ENCODE measurements at regions not wholly inside any gene's neighbourhood (a gene's known extent, or its start where the extent isn't known, plus 50 kb on each side); places are given as distances from the start of the nearest gene placed in this dataset.

DNA sequence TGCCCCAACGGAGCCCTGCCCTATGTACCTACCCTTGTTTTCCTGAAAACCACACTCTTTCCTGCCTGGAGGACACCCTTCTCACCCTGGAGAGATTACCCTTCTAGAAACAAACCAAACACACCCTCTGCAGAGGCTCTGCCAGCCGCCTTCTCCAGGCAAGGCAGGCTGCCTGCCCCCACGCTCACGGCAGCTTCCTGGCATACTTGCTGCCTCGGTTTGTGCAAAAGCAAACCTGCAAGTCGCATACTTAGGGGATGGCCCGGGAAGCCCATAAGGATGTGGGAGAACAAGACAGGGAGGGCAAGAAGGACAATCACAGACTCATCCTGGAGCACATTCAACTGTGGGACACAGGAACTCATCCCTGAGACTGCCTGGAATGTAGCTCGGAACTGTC lies 154.0 kb upstream of the DIO3 start:
- Histone ChIP-seq H3K9ac (ENCODE audit: insufficient read depth in 1 of 2, low read length in 2 of 2) (no peak overlapping the region), H3K4me3 (no peak overlapping the region), H3K9me3 (ENCODE audit: control insufficient read depth in 4 of 4, insufficient read depth in 3 of 4, low read length in 3 of 4) (no peaks in the 10 kb centered on the region), H3K27ac (ENCODE audit: low read depth in 1 of 2, low read length in 1 of 2) (peak overlapping the region in 1 of 2 donors; percentile 17), H3K4me1 (ENCODE audit: control insufficient read depth in 5 of 5, insufficient read depth in 5 of 5, low read length in 5 of 5) (peaks cover 0 to 72% (median 18%) of the 10 kb centered on the region in 5 donors), H3K27me3 (ENCODE audit: control insufficient read depth in 3 of 3, insufficient read depth in 3 of 3, low read length in 2 of 3) (peaks cover 0 to 3% (median 0%) of the 10 kb centered on the region in 3 donors), H3K36me3 (ENCODE audit: control insufficient read depth in 4 of 4, insufficient read depth in 4 of 4, low read length in 4 of 4) (no peaks in the 10 kb centered on the region)
- DNase-seq (no peak), ATAC-seq (ENCODE audit: insufficient read depth, low FRiP score) (no peak)
- TF ChIP-seq, protein P1, sequence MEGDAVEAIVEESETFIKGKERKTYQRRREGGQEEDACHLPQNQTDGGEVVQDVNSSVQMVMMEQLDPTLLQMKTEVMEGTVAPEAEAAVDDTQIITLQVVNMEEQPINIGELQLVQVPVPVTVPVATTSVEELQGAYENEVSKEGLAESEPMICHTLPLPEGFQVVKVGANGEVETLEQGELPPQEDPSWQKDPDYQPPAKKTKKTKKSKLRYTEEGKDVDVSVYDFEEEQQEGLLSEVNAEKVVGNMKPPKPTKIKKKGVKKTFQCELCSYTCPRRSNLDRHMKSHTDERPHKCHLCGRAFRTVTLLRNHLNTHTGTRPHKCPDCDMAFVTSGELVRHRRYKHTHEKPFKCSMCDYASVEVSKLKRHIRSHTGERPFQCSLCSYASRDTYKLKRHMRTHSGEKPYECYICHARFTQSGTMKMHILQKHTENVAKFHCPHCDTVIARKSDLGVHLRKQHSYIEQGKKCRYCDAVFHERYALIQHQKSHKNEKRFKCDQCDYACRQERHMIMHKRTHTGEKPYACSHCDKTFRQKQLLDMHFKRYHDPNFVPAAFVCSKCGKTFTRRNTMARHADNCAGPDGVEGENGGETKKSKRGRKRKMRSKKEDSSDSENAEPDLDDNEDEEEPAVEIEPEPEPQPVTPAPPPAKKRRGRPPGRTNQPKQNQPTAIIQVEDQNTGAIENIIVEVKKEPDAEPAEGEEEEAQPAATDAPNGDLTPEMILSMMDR (IDR thresholded peaks at IDR 0.05; ENCODE audit: control extremely low read depth, extremely low read depth) = no peak
- 78 to 85% methylated on average over 8 of the region's 8 CpGs for WGBS, 2 donors

DNA sequence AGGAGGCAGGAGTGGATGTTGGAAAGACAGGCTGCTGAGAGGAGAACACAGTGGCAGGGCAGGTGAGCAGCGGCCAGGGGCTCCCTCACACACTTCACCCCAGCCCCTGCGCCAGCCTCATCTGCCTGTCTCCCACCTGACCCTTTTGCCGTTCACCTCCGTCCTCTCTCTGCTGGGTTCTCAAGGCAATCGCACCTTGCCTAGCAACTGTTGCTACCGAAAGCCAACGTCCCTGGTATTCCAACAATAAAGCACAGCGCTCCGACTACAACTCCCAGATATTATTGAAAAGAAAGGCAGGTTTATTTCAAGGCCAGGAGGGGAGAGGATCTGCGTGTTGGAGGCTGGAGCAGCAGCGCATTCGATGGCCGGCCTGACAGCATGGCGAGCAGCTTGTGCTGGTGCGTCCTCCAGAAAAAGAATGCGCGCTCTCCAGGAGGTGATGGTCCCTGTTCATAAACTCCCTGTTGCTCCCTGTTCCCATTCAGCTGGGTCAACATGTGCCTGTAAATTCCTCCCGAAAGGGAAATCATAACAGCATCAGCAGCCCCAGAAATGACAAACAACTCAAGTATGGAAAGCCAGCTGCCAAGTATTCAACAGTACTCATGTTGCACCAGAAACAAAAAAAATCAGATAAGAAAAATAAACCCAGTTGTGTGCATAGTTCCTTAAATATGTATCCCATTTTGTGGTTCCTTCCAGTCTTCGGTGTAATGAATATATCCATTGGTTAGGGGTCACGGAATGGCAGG lies 153.0 kb upstream of the DIO3 start:
- no peak overlapping the region for H3K4me3 ChIP-seq
- WGBS, 2 donors = 71 to 85% methylated on average over 20 of the region's 20 CpGs
- peak overlapping the region in 1 of 2 donors; percentile 62 for H3K27ac ChIP-seq (ENCODE audit: low read depth in 1 of 2, low read length in 1 of 2)
- no peak for ATAC-seq (ENCODE audit: insufficient read depth, low FRiP score)
- peaks cover 0 to 66% (median 18%) of the 10 kb centered on the region in 5 donors for H3K4me1 ChIP-seq (ENCODE audit: control insufficient read depth in 5 of 5, insufficient read depth in 5 of 5, low read length in 5 of 5)
- no peaks in the 10 kb centered on the region for H3K36me3 ChIP-seq (ENCODE audit: control insufficient read depth in 4 of 4, insufficient read depth in 4 of 4, low read length in 4 of 4)
- H3K27me3 ChIP-seq (ENCODE audit: control insufficient read depth in 3 of 3, insufficient read depth in 3 of 3, low read length in 2 of 3) = peaks cover 0 to 3% (median 0%) of the 10 kb centered on the region in 3 donors
- no peak overlapping the region for H3K9ac ChIP-seq (ENCODE audit: insufficient read depth in 1 of 2, low read length in 2 of 2)
- H3K9me3 ChIP-seq (ENCODE audit: control insufficient read depth in 4 of 4, insufficient read depth in 3 of 4, low read length in 3 of 4) = no peaks in the 10 kb centered on the region
- DNase-seq = peak; percentile 66 to 88 (median 88)
- TF ChIP-seq, protein P1 (IDR thresholded peaks at IDR 0.05; ENCODE audit: control extremely low read depth, extremely low read depth) = no peak

DNA sequence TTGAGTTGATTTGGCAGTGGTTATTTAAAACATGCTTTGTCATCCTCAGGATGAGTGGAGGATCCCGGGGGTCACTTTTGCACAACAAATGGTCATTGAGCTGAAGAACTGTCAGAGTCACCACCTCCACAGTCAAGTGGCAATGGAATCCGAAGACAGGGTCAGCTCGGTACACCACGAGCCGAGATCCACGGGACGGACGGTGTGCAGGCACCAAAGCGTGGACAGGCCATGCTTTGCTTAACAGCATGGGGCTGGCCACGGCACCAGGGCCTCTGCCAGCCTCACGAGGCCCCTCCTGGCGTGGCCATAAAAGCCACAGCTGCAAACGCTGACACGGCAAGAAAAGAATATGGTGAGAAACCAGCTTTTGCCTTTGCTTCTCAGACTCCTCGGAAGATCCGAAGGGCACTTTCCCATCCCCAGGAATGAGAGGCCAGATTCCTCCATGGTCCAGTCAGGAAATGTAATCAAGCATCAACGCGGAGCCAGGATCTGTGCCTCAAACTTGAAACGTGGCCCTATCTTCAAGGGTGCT lies 152.2 kb upstream of the DIO3 start:
- WGBS, 2 donors = 85 to 91% methylated on average over 19 of the region's 19 CpGs
- no peak for DNase-seq
- Histone ChIP-seq H3K9me3 (ENCODE audit: control insufficient read depth in 4 of 4, insufficient read depth in 3 of 4, low read length in 3 of 4) (no peaks in the 10 kb centered on the region), H3K27ac (ENCODE audit: low read depth in 1 of 2, low read length in 1 of 2) (peak overlapping the region in 1 of 2 donors; percentile 62), H3K4me3 (no peak overlapping the region), H3K36me3 (ENCODE audit: control insufficient read depth in 4 of 4, insufficient read depth in 4 of 4, low read length in 4 of 4) (no peaks in the 10 kb centered on the region), H3K27me3 (ENCODE audit: control insufficient read depth in 3 of 3, insufficient read depth in 3 of 3, low read length in 2 of 3) (peaks cover 0 to 3% (median 0%) of the 10 kb centered on the region in 3 donors), H3K4me1 (ENCODE audit: control insufficient read depth in 5 of 5, insufficient read depth in 5 of 5, low read length in 5 of 5) (peaks cover 0 to 58% (median 18%) of the 10 kb centered on the region in 5 donors), H3K9ac (ENCODE audit: insufficient read depth in 1 of 2, low read length in 2 of 2) (no peak overlapping the region)
- TF ChIP-seq, protein P1 (IDR thresholded peaks at IDR 0.05; ENCODE audit: control extremely low read depth, extremely low read depth) = no peak
- no peak for ATAC-seq (ENCODE audit: insufficient read depth, low FRiP score)
